Fibroblast of villous mesenchyme (primary cell): ENCODE measurements at regions not wholly inside any gene's neighbourhood (a gene's known extent, or its start where the extent isn't known, plus 50 kb on each side); places are given as distances from the start of the nearest gene placed in this dataset.

Experiments used
- DNase-seq: peaks from one replicate; pipeline ENCODE4 v3.0.0-alpha.2; 2010; ENCODE audit warnings: low read depth
- H3K4me3 ChIP-seq: 2 replicates; pipeline ENCODE4 v1.5.1; 2011; ENCODE audit warnings: low read depth, mild to moderate bottlenecking, low read length
- TF ChIP-seq, protein P1 (sequence below): IDR thresholded peaks from 2 replicates; pipeline ENCODE4 v1.5.1; 2012; ENCODE audit warnings: low read depth, mild to moderate bottlenecking, low read length; ENCODE audit not compliant: insufficient read depth

DNA sequence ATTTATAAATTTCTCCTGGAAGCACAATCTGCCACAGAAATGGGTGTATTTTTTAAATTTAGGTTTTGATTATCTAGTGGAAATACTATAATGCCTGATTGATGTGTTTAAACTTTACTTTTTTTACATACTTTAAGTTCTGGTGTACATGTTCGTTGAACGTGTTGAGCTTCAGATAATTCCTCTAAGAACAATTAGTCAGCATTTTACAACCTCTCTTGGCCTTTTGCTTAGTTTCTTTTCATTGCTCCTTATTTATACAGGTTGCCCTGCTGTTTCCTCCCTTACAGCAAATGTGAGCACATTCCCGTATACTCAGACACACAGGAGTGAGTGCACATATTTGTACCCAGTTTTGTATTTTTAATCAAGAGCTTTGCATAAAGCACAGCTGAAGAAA is 1038.9 kb downstream of the BRINP3 start:
- DNase-seq, result no peak
- TF ChIP-seq, protein P1, sequence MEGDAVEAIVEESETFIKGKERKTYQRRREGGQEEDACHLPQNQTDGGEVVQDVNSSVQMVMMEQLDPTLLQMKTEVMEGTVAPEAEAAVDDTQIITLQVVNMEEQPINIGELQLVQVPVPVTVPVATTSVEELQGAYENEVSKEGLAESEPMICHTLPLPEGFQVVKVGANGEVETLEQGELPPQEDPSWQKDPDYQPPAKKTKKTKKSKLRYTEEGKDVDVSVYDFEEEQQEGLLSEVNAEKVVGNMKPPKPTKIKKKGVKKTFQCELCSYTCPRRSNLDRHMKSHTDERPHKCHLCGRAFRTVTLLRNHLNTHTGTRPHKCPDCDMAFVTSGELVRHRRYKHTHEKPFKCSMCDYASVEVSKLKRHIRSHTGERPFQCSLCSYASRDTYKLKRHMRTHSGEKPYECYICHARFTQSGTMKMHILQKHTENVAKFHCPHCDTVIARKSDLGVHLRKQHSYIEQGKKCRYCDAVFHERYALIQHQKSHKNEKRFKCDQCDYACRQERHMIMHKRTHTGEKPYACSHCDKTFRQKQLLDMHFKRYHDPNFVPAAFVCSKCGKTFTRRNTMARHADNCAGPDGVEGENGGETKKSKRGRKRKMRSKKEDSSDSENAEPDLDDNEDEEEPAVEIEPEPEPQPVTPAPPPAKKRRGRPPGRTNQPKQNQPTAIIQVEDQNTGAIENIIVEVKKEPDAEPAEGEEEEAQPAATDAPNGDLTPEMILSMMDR, result no peak
- H3K4me3 ChIP-seq, result no peak overlapping the region

DNA sequence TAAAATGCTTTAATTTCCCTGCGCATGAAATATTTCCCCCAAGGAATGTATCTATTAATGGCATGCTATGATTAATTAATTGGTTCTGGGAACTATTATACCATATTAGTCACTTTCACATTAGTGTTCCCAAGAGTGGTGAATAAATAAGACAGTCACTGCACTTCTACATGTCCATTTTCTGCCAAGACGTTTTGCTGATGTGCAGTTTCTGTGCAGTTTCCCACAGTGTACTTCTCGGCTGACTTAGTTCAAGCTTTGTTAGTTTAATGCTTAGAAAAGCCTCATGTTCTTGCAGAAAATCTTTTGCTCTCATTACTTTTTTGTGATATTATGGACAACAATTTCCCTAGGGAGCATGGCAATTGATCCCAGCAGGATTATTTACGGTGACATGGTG is 1014.5 kb downstream of the BRINP3 start:
- DNase-seq, result no peak
- no peak overlapping the region for H3K4me3 ChIP-seq
- TF ChIP-seq, protein P1, result no peak

DNA sequence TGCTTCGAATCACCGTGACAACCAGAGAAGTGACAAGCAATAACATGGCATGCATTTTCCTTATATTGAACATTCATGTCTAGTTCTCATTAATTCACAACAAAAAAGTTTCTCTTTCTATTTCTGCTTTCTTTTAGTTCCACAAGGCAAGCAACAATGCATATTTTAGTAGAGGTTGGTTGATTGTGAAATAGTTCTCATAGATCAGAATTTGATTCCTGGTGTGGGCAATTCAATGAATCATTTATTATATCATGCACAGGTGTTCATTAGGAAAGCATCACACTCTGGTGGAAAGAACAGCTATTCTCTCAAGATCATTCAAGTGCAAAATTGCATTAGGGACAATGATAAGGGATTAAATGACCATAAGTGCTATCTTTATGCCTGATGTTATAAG is 980.9 kb downstream of the BRINP3 start:
- H3K4me3 ChIP-seq, result no peak overlapping the region
- no peak for DNase-seq
- TF ChIP-seq, protein P1, result no peak

DNA sequence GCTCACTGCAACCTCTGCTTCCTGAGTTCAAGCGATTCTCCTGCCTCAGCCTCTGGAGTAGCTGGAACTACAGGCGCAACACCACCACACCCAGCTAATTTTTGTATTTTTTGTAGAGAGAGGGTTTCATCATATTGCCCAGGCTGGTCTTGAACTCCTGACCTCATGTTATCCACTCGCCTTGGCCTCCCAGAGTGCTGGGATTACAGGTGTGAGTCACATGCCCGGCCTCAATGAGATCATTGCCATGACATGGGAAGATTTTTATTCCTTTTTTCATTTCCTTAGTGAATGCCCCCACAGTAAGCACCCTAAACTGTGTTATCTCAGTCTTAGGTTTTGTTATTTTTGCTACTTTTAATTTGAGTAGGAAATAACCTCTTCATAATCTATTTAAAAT is 977.9 kb downstream of the BRINP3 start:
- TF ChIP-seq, protein P1, result no peak
- no peak overlapping the region for H3K4me3 ChIP-seq
- no peak for DNase-seq

DNA sequence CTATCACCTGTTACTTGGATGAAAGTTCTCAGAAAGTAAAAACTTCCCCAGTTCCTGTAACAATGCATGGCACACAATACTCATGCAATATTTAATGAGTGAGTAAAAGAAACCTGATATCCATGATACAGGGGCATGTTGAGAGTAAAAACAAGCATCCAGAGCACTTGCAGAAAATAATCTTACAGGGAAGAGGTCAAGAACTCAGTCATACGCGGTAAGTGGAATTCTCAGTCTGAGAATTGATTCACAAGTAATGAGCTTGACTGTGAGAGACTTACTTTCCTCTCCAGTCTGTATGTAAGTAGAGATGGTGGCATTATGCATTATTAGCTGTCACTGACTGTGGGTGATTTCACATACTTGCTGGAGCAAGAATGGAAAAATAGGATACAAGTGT is 976.9 kb downstream of the BRINP3 start:
- H3K4me3 ChIP-seq, result no peak overlapping the region
- no peak for DNase-seq
- TF ChIP-seq, protein P1, result no peak

DNA sequence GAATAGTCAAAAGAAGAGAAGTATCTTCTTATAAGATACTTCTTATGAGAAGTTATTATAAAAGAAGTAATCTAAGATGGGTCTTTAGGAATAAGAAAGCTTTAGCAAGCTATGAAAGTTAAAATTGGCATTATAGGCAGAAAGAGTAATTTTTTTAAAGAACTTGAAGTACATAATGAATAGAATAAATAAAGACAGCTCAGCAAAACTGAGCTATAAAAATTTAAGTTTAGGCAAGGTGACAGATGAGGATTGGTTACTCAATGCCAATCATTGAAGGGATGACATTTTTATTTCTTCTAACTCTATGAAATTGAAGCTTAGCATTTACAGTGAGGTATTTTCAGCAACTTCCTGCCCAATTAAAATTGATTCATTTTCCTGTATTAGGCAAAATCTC is 966.8 kb downstream of the BRINP3 start:
- DNase-seq, result no peak
- TF ChIP-seq, protein P1, result no peak
- H3K4me3 ChIP-seq, result no peak overlapping the region

DNA sequence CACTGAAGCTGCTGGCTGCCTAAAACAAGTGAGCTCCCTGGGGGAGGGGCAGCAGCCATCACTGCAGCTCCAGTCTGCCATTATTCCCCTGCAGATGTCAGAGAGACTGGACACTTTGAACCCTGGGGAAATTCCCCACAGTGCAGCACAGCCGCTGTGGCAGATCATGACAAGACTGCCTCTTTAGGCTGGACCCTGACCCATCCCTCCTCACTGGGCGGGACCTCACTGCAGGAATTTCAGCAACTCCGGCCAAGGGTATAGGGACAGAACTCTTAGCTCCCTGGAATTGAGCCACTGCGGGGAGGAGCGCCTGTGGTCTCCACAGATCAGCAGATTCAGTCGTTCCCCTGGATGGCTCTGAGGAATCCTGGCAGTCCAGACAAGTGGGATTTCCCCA is 964.6 kb downstream of the BRINP3 start:
- no peak for DNase-seq
- H3K4me3 ChIP-seq, result no peak overlapping the region
- TF ChIP-seq, protein P1, result no peak
